ENCODE measurements at regions not wholly inside any gene's neighbourhood (a gene's known extent, or its start where the extent isn't known, plus 50 kb on each side); places are given as distances from the start of the nearest gene placed in this dataset.

DNA sequence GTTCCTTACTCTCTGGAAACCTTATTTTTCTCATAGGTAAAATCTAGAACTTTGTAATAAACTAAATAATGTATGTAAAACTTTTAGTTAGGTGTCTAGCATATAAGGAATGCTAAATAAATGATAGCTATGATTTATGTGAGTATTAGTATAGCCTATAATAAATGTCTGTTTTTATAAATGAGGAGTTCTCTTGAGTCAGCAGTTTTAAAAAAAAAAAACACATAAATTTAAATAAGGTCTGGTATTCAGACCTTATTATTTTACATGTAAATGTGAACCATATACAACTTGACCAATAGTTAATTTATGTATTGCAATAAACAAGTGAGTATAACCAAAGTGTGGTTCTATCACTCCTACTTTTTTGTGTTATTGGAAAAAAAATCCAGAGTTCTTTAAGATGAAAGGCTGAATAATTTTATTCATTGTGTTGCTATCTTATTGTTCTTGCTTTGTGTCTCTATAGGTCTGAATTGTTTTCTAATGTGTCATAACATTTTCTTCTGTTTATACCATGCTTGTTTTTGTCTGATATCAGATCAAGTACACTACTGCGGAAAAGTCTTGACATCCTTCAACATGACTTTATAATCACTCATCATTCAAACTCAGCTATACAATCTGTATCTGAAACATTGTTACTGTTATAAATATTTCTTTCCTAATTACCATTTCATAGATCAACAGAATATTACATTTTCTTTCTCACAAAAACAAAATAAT lies 115.7 kb downstream of the RASSF9 start:
- TF ChIP-seq, protein P1, sequence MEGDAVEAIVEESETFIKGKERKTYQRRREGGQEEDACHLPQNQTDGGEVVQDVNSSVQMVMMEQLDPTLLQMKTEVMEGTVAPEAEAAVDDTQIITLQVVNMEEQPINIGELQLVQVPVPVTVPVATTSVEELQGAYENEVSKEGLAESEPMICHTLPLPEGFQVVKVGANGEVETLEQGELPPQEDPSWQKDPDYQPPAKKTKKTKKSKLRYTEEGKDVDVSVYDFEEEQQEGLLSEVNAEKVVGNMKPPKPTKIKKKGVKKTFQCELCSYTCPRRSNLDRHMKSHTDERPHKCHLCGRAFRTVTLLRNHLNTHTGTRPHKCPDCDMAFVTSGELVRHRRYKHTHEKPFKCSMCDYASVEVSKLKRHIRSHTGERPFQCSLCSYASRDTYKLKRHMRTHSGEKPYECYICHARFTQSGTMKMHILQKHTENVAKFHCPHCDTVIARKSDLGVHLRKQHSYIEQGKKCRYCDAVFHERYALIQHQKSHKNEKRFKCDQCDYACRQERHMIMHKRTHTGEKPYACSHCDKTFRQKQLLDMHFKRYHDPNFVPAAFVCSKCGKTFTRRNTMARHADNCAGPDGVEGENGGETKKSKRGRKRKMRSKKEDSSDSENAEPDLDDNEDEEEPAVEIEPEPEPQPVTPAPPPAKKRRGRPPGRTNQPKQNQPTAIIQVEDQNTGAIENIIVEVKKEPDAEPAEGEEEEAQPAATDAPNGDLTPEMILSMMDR (conservative IDR thresholded peaks at IDR 0.05 in 1 of 2, IDR thresholded peaks at IDR 0.05 in 1 of 2; ENCODE audit: low read depth in 1 of 2, low read length in 2 of 2) = no peak
- TF ChIP-seq EZH2 (IDR thresholded peaks at IDR 0.05; ENCODE audit: low read length, missing control alignments) = no peak
